ENCODE measurements at regions not wholly inside any gene's neighbourhood (a gene's known extent, or its start where the extent isn't known, plus 50 kb on each side); places are given as distances from the start of the nearest gene placed in this dataset.
"Not testable (repeated sequence)": the region's sequence is repeated elsewhere in the genome, so short reads cannot be mapped to it uniquely, and the experiment has no call there.

GRCh38 chr4:9067923-9068322 is 102.3 kb upstream of the FAM90A26 start:
- not testable (repeated sequence) for H3K9me3 ChIP-seq (ENCODE audit: control insufficient read depth, low read depth, low read length); H3K27ac ChIP-seq (ENCODE audit: insufficient read length, low read depth, low read length); H2AFZ ChIP-seq (ENCODE audit: low read length); H2BK15ac ChIP-seq (ENCODE audit: low read depth, low read length); H3K14ac ChIP-seq (ENCODE audit: insufficient read depth, low read length); H3K18ac ChIP-seq (ENCODE audit: insufficient read length, low read depth, low read length); H2BK120ac ChIP-seq (ENCODE audit: low read depth, low read length, poor library complexity, severe bottlenecking); H3K23ac ChIP-seq (ENCODE audit: insufficient read length, low read depth, low read length); H2AK5ac ChIP-seq (ENCODE audit: insufficient read length, low read length); H4K8ac ChIP-seq (replicated peaks; ENCODE audit: insufficient read length, low read depth, low read length); H2BK5ac ChIP-seq (ENCODE audit: insufficient read length, low read length); H3K4me1 ChIP-seq (ENCODE audit: insufficient read depth, low read length); H4K5ac ChIP-seq (ENCODE audit: insufficient read length, low read depth, low read length); H3K4me3 Mint-ChIP-seq; H3T11ph ChIP-seq (ENCODE audit: low read length); H3K9ac ChIP-seq (ENCODE audit: extremely low read depth, insufficient read length, low read length); H4K20me1 ChIP-seq (ENCODE audit: control insufficient read depth, insufficient read depth, insufficient read length); H3K79me1 ChIP-seq (ENCODE audit: insufficient read depth, low read depth, low read length, poor library complexity, severe bottlenecking); H3K27me3 Mint-ChIP-seq (ENCODE audit: low read depth); H3K23me2 ChIP-seq (ENCODE audit: insufficient read length, low read depth, low read length, poor library complexity, severe bottlenecking); H4K91ac ChIP-seq (ENCODE audit: insufficient read length, low read depth, low read length); H3K27me3 ChIP-seq (ENCODE audit: insufficient read depth, low read length); H3K56ac ChIP-seq (ENCODE audit: insufficient read length, low read depth, low read length); H2BK12ac ChIP-seq (ENCODE audit: insufficient read length, low read depth, low read length); DNase-seq; H2BK20ac ChIP-seq (ENCODE audit: low read depth, low read length, poor library complexity, severe bottlenecking); H3K27ac Mint-ChIP-seq; H3K79me2 ChIP-seq (ENCODE audit: insufficient read depth, low read length); H3K4ac ChIP-seq (ENCODE audit: low read depth, low read length); H3K4me2 ChIP-seq (ENCODE audit: insufficient read depth, insufficient read length, low read length)
- peaks cover 11 to 18% (median 12%) of the 10 kb centered on the region in 3 experiments for H3K36me3 Mint-ChIP-seq (ENCODE audit: insufficient read depth in 1 of 3, low read depth in 3 of 3)
- peaks cover 19 to 20% of the 10 kb centered on the region in 2 experiments for H3K4me1 Mint-ChIP-seq
- WGBS (ENCODE audit: extremely low coverage, insufficient read length, low lambda C conversion rate) = no CpG with 5 or more reads among the region's 2 CpGs
- peaks cover 46 to 66% of the 10 kb centered on the region in 2 experiments for H3K9me3 Mint-ChIP-seq

- H3K4ac ChIP-seq (ENCODE audit: low read depth, low read length); H3K9me3 ChIP-seq (ENCODE audit: control insufficient read depth, low read depth, low read length); H3K27me3 Mint-ChIP-seq (ENCODE audit: low read depth); H3K4me2 ChIP-seq (ENCODE audit: insufficient read depth, insufficient read length, low read length); H3T11ph ChIP-seq (ENCODE audit: low read length); H3K79me1 ChIP-seq (ENCODE audit: insufficient read depth, low read depth, low read length, poor library complexity, severe bottlenecking); H2AK5ac ChIP-seq (ENCODE audit: insufficient read length, low read length); H3K23ac ChIP-seq (ENCODE audit: insufficient read length, low read depth, low read length); H3K18ac ChIP-seq (ENCODE audit: insufficient read length, low read depth, low read length); H2BK120ac ChIP-seq (ENCODE audit: low read depth, low read length, poor library complexity, severe bottlenecking); H2BK5ac ChIP-seq (ENCODE audit: insufficient read length, low read length); H3K23me2 ChIP-seq (ENCODE audit: insufficient read length, low read depth, low read length, poor library complexity, severe bottlenecking); H3K14ac ChIP-seq (ENCODE audit: insufficient read depth, low read length); H3K27me3 ChIP-seq (ENCODE audit: insufficient read depth, low read length); H3K4me3 Mint-ChIP-seq; H3K56ac ChIP-seq (ENCODE audit: insufficient read length, low read depth, low read length); H2BK20ac ChIP-seq (ENCODE audit: low read depth, low read length, poor library complexity, severe bottlenecking); H3K4me1 ChIP-seq (ENCODE audit: insufficient read depth, low read length); H3K4me1 Mint-ChIP-seq; H2AFZ ChIP-seq (ENCODE audit: low read length); H4K5ac ChIP-seq (ENCODE audit: insufficient read length, low read depth, low read length); H4K20me1 ChIP-seq (ENCODE audit: control insufficient read depth, insufficient read depth, insufficient read length); H3K79me2 ChIP-seq (ENCODE audit: insufficient read depth, low read length); H2BK12ac ChIP-seq (ENCODE audit: insufficient read length, low read depth, low read length); DNase-seq; H2BK15ac ChIP-seq (ENCODE audit: low read depth, low read length); H4K8ac ChIP-seq (replicated peaks; ENCODE audit: insufficient read length, low read depth, low read length); H3K9ac ChIP-seq (ENCODE audit: extremely low read depth, insufficient read length, low read length); H3K27ac ChIP-seq (ENCODE audit: insufficient read length, low read depth, low read length); H3K27ac Mint-ChIP-seq; H4K91ac ChIP-seq (ENCODE audit: insufficient read length, low read depth, low read length): not testable (repeated sequence)
- peaks cover 11 to 18% (median 12%) of the 10 kb centered on the region in 3 experiments for H3K36me3 Mint-ChIP-seq (ENCODE audit: insufficient read depth in 1 of 3, low read depth in 3 of 3)
- no CpG with 5 or more reads among the region's 5 CpGs for WGBS (ENCODE audit: extremely low coverage, insufficient read length, low lambda C conversion rate)
- H3K9me3 Mint-ChIP-seq = peaks cover 50 to 56% of the 10 kb centered on the region in 2 experiments
Observed at GRCh38 chr4:9063612-9064011, 106.6 kb upstream of the FAM90A26 start.

Data from H9 (cell line).